HL-60 (cell line): ENCODE measurements at regions not wholly inside any gene's neighbourhood (a gene's known extent, or its start where the extent isn't known, plus 50 kb on each side); places are given as distances from the start of the nearest gene placed in this dataset.

Experiments
- DNase-seq, 2 experiments: peaks; one replicate each; pipeline ENCODE4 v3.0.0-alpha.2; 2010 to 2020; ENCODE audit warnings: low read depth in 1 of 2, low spot score in 1 of 2
- H3K27ac ChIP-seq: fragments of 250-450 bp; sonication (Bioruptor Pico); replicated peaks from 2 replicates; pipeline ENCODE4 v1.5.1; 2020; ENCODE audit warnings: mild to moderate bottlenecking, moderate library complexity
- H3K27me3 ChIP-seq: fragments of 250-450 bp; sonication (Bioruptor Pico); 2 replicates; pipeline ENCODE4 v1.5.1; 2021; ENCODE audit warnings: mild to moderate bottlenecking, moderate library complexity; ENCODE audit not compliant: insufficient read depth, poor library complexity, severe bottlenecking
- H3K4me3 ChIP-seq: replicated peaks from 2 replicates; pipeline ENCODE4 v1.5.1; 2011; ENCODE audit warnings: mild to moderate bottlenecking, control low read depth, low read length; ENCODE audit not compliant: insufficient read depth
- CTCF ChIP-seq: IDR thresholded peaks from one replicate; pipeline ENCODE4 v1.5.1; 2011; ENCODE audit warnings: low read length, control low read depth, inconsistent platforms; ENCODE audit not compliant: insufficient read depth
- GABPA ChIP-seq: IDR thresholded peaks from 2 replicates; pipeline ENCODE4 v1.6.1; 2012; ENCODE audit warnings: low read depth
- POLR2AphosphoS5 ChIP-seq: IDR thresholded peaks from 2 replicates; pipeline ENCODE4 v1.6.1; 2012; ENCODE audit warnings: low read depth
- REST ChIP-seq: IDR thresholded peaks from 2 replicates; pipeline ENCODE4 v1.6.1; 2012; ENCODE audit warnings: low read depth; ENCODE audit not compliant: insufficient replicate concordance
- SPI1 ChIP-seq: IDR thresholded peaks from 2 replicates; pipeline ENCODE4 v1.6.1; 2012; ENCODE audit warnings: low read depth, mild to moderate bottlenecking, borderline replicate concordance

GRCh38 chr12:124107351-124107750 lies 134.3 kb downstream of the ZNF664 start:
- no peak for DNase-seq
- Histone ChIP-seq H3K27me3 (no peaks in the 10 kb centered on the region), H3K4me3 (no peak overlapping the region), H3K27ac (no peak overlapping the region)
- no peak for TF ChIP-seq GABPA
- no peak for TF ChIP-seq REST
- no peak for TF ChIP-seq CTCF
- TF ChIP-seq POLR2AphosphoS5: no peak
- TF ChIP-seq SPI1: no peak

- no peak for TF ChIP-seq POLR2AphosphoS5
- no peak for TF ChIP-seq CTCF
- TF ChIP-seq SPI1: no peak
- no peak overlapping the region for H3K27ac ChIP-seq
- H3K4me3 ChIP-seq: no peak overlapping the region
- DNase-seq: peak in 1 of 2 experiments; percentile 23
- H3K27me3 ChIP-seq: no peaks in the 10 kb centered on the region
Measured at GRCh38 chr12:124109760-124110159, 136.7 kb downstream of the ZNF664 start.

- TF ChIP-seq SPI1: no peak
- no peak for TF ChIP-seq CTCF
- TF ChIP-seq POLR2AphosphoS5: no peak
- no peak for TF ChIP-seq REST
- TF ChIP-seq GABPA: no peak
- Histone ChIP-seq H3K4me3 (no peak overlapping the region), H3K27ac (no peak overlapping the region), H3K27me3 (no peaks in the 10 kb centered on the region)
- DNase-seq: no peak
Measured at GRCh38 chr12:124110372-124110883, 137.4 kb downstream of the ZNF664 start.

- no peak overlapping the region for H3K27ac ChIP-seq
- TF ChIP-seq SPI1 (no peak), GABPA (no peak), CTCF (no peak), POLR2AphosphoS5 (no peak), REST (no peak)
- H3K27me3 ChIP-seq: no peaks in the 10 kb centered on the region
- DNase-seq: no peak
- no peak overlapping the region for H3K4me3 ChIP-seq
Measured at GRCh38 chr12:124111006-124111405, 138.0 kb downstream of the ZNF664 start.
